Activated CD4-positive, CD25-positive, alpha-beta regulatory T cell (primary cell): ENCODE measurements at regions not wholly inside any gene's neighbourhood (a gene's known extent, or its start where the extent isn't known, plus 50 kb on each side); places are given as distances from the start of the nearest gene placed in this dataset.

ENCODE experiments used
- DNase-seq, 4 experiments: peaks; one replicate each; lab custom pipeline; 2025; lab: John Stamatoyannopoulos, UW

DNA sequence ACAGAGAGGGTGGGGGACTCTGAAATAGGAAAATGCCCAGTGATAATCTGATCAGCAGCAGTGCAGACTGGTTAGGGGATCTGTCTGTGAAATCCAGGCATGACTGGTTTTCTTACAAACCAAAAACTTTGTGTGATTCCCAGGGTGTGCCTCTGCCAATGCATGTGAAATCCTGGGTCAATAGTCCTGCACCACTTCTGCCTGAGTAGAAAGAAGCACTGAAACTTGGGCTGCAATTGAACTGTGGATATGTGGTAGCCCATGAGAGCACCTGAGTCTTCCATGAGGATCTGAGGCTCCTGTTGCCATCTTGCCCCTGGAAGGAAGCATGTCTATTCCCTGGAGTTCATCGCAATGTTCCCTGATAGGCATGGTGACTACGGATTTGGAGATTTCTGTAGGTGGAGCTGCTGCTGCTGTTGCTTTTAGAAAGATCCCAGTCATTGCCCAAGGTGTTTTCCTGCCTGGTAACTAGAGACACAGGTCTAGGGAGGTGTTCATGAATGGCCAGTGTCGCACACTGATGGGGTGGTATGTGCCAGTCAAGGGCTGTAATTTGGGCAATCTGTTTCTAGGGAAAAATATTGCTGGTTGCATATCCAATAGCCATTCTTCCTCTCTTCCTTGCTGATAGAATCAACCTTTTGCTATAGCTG is 146.7 kb downstream of the CARTPT start:
- no peak for DNase-seq

DNA sequence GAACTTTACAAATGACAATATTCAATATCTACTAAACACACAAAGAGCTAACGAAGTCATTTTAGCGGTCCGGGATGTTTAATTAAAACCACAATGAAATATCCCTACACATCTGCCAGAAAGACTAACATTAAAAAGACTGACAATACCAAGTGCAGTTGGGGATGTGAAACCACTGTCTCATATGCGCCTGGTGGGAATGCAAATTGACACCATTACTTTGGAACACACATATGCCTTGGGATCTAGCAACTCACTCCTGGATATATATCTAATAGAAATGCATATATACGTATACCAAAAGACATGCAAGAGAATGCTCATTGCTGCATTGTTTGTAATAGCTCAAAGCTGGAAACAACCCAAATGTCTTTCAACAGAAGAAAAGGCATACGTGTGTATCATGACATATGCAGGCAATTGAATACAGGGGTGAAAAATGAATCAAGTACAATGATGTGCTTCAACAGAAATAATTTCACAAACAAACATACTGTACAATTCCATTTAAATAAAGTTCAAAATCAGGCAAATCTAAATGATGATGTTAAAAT is 153.3 kb downstream of the CARTPT start:
- DNase-seq, result no peak

DNA sequence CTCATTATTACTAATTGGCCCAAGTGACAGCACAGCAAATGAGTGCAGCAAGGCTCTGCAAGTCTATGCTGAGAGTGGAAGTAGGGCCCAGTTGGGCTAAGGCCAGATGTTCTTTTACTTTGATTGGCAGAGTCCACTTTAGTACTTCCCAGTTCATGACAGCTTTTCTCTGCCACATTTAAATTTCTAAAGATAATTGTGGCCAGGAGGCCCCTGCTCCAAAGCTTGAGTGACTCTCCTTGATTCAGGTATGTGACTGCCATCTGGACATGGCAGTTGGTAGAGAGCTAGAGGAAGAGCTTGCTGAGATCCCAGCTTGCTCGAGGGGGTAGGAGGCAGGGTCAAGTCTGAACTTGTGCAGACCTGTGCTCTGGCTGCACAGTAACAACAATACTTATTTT is 154.1 kb downstream of the CARTPT start:
- no peak for DNase-seq

DNA sequence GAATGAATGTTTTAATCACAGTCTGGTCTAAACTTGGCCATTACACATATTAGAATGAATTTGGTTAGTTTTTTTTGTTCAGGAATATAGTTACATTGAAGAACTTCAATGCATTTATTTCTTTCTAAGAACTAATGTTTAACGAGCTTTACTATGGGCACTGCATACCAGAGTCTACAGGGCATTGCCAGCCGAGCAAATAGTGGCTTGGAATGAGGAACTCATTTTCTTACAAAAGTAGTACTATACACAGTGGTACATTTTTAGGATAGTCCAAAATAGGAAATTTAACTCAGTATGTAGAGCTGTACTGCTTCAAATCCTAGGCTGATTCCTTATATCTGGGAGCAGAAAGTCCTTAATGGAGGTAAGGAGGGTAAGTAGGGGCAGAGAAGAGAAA is 155.4 kb downstream of the CARTPT start:
- DNase-seq, result no peak

DNA sequence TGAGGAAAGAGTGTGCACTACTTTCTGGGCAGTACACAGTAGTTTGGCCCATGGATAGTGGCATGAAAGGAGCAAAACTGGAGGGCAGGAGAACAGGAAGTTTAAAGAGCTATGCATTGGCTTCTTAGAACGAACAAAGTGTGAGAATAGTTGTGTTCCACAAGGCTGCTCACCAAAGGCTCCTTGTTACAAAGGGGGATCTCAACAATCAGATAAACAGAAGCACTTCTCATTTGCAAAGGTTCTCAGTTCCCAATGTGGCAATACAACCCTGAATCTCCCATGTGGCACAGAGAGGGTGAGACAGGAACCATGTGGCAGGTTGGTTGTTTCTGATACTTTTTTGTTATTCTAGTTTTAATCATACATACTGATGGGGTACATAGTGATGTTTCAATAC is 158.4 kb downstream of the CARTPT start:
- DNase-seq, result no peak

DNA sequence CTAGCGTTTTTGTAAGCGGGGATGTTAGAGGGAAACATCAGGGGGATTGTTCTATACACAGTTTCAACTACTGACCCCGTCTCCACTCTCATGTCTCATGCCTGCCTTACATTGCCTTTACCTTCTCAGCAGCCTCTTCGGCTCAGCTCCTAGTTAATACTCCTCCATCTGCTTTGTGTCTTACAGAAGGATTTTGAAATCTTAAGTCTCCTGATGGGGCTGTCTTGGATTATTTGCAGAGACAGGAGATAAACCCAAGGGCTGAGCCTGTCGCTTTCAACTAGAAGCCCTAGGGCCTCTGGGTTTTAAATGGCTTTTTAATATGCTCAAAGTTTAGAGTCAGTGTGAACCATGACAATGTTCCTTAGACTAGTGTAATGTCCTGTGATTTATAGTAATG is 161.5 kb downstream of the CARTPT start:
- no peak for DNase-seq

DNA sequence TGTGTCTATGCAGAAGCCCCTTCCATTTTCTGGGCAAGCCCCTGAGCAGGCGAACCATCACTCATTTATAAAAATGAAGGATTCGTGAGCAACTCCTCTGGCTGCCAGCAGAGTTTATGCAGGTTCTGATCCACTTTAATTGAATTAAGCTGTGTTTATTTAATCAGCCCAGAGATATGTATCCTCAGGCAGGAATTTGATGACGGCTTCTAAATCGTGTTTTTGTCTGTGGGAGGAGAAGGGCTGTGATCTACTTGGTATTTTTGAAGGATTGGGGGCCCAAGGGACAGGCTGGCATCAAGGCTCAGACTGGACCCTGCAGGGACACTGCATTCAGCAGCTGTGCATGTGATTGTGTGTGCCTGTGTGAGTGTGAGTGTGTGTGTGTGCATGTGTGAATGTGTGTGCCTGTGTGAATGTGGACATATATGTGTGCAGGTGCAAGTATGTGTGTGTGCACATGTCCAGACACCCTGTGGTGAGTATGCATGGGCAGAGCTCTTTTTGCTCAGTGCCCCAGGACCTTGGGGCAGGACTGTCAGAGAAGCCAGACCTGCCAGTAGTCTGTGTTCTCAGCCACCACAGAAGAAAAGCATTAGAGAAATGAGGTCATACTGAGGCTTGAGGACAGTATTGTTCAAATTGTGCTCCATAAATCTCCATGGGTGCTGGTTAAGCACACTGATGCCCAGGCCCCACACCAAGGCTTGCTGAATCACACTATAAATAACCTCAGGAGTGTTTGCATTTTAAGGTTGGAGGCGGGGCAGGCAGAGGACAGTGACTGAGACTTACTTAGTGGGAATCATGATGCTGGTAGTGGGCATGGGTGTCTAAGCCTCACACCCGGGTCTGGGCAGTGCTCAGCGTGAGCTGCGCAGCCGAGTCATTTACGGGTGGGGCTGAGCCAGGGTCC is 164.0 kb downstream of the CARTPT start:
- DNase-seq, result no peak

DNA sequence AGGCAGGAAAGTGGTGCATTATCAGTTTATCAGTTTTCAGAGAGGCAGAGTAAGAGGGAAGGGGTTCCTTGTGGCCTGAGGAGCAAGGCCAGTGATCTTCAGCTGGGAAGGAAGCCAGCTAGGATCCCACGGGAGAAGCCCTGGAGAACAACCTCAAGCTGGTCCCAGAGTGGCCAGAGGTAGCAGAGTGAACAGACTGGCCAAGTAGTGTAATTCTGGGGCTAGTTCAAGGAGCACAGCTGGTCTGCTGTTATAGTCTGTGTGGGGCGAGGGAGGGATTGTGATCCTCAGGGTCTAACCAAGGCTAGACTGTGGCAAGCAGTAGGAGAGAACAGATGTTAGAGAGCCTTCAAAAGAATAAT is 164.6 kb downstream of the CARTPT start:
- DNase-seq, result no peak

DNA sequence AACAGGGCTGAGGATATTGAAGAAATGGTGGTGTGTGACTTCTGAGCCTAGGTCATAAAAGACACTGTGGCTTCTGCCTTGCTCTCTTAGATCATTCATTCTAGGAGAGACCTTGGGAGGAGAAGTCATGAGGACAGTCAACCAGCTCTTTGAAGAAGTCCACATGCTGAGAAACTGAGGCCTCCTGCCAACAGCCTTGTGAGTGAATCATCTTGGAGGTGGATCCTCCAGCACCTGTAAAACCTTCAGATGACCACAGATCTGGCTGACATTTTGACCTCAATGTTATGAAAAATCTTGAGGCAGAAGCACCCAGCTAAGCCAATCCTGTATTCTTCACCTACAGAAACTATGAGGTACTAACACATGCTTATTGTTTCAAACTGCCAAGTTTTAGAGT is 165.9 kb downstream of the CARTPT start:
- no peak for DNase-seq

DNA sequence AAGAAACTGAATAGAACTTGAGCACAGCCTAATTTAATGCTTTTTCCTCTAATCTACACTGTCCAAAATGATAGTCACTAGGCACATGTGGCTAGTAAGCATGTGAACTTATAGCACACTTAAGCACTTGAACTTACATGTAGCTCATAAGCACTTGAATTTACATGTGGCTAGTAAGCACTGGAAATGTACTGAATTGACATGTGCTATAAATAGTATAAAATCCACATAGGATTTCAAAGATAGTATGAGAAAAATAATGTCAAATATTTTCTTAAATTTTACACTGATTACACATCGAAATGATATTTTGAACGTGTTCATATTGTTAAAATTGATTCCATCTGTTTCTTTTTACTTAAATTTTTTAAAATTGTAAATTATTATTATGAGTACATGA is 167.3 kb downstream of the CARTPT start:
- DNase-seq, result no peak

DNA sequence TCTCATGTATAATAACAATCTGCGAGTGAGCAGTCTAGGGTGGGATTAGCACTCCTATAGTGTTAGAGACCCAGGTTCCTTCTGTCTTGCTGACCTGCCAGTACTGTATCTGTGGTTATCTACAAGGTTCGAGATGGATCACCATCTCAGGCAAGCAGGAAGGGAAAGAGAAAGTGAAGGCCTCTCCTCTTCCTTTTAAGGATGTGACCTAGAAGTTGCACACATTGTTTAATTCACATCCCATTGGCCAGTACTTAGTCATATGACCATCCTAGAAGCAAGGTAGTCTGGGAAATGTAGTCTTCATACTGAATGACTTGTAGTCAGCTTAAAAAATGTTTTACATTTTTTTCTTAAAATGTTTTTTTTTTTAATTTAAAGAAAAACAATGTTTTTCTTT is 168.6 kb downstream of the CARTPT start:
- DNase-seq, result no peak

DNA sequence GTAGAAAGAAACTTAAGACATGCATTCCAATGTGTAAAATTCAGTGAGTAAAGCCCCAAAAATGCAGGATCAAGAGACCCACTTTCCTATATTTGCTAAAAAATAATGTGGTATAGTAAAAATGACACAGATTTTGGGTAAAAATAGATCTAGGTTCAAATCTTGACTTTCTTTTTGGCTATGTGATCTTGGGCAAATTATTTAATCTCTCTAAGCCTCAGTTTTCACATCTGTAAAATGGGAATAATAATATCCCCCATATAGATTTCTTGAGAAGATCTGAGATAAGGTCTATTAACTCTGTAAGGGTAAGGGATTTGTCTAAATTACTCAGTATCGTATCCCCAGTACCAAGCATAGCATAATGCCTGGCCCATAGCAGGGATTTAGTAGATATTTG is 172.3 kb downstream of the CARTPT start:
- DNase-seq, result no peak

DNA sequence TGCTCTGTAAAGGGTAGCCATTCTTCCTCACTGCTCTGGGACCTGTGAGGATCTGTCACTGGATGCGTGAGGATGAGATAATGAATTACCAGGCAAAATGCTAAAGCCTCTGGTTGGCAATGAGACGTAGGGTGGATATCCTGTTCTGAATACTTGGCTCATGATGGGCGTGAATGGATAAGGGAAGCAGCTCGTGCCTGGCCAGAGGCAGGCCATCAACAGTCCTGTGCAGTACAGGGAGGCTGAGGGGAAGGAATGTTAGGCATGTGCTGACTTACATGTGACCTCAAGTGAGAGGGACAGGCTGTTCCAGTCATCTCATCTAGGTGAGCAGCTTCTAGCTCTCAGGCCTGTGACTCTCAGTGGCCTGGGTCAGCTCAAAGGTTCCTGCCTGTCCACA is 172.8 kb downstream of the CARTPT start:
- DNase-seq, result no peak

DNA sequence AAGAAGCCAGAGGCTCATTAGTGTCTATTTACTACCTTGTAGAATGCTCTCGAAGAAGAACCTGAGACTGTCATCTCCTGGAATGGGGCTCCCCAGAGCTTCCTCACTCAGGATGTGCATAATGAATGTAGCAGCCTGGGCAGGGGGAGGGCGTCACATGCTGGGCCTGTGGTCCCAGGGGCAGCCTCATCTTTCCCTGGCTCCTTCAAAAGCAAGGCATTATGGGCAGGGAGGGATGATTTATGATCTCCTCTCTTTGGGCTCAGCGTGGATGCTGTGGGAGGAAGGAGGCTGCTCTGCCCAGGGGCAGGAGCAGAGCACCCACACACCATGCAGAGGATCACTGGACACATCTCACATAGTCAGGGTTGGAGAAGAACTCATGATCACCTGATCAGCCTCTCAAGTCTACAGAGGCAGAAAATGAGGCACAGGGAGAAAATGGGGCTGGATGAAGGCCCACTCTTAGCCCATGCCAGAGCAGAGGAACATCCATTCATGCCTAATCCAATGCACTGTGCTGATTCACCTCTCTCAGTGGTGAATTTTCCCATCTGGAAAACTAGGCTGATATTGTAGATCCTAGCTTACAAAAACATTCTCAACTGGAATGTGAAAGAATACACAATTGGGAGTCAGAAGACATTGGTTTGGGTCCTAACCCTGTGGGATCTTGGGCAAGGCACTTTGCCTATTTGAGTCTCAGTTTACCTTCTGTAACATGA is 173.7 kb downstream of the CARTPT start:
- DNase-seq, result no peak

DNA sequence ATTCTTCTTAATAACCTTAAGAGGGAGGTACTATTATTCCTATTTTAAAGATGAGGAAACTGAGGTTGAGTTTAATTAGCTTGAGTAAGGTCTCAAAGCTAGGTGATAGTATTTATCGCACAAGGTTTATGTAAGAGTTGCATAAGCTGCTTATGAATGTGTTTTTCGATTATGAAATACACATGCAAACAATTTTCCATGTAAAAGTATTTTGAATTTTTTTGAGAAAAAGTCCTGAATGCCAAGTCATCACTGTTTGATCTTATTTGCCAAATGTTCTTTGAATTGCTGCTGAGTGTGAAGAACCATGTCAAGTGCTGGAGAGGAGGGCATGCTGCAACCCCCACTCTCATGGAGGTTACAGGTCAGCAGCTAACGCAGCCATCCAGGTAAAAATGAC is 174.4 kb downstream of the CARTPT start:
- DNase-seq, result no peak

DNA sequence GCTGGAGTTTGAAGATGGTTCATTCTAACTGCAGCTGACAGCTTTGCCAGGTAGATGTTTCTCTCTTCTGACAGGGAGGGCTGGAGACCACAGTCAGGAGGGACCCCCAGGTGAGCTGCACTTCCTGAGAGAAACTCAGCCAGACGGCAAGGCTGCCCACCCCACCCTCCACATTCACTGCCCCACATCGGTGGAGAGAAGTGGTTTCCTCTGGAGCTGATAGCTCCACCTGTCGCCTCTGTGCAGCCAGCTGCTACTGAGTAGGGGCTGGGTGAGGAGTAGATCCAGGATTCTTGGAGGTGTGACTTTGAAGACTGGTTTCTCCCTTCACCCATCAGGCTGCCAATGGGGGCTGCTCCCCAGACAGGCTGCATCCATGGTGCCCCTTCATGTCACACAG is 175.0 kb downstream of the CARTPT start:
- no peak for DNase-seq

DNA sequence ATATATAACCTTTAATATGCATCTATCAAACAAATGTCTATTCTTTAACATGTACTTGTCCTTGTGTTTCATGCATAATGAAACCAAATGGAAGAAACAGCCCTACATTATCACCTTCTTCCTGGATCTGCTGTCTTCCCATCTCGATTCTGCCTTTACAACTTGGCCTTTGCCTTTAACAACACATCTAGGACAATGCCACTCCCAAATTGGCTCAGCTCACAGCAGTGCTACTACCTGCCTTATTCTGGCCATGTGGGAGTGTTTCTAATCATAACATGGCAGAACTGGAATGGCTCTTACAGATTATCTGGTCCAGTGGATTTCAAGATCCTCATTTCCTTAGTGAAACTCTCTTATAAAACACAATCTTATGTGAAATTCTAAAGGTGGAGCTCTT is 176.5 kb downstream of the CARTPT start:
- no peak for DNase-seq

DNA sequence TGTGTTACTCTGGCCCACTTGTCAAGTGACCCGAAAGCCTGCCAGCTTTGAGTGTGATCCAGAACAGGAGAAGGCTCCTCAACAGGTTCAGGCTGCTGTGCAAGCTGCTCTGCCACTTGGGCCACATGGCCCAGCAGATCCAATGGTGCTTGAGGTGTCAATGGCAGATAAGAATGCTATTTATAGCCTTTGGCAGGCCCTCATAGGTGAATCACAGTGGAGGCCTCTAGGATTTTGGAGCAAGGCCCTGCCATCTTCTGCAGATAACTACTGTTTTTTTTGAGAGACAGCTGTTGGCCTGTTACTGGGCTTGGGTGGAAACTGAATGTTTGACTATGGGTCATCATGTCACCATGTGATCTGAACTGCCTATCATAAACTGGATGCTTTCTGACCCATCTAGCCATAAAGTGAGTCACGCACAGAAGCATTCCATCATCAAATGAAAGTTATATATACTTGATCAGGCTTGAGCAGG is 180.8 kb downstream of the CARTPT start:
- DNase-seq, result no peak

DNA sequence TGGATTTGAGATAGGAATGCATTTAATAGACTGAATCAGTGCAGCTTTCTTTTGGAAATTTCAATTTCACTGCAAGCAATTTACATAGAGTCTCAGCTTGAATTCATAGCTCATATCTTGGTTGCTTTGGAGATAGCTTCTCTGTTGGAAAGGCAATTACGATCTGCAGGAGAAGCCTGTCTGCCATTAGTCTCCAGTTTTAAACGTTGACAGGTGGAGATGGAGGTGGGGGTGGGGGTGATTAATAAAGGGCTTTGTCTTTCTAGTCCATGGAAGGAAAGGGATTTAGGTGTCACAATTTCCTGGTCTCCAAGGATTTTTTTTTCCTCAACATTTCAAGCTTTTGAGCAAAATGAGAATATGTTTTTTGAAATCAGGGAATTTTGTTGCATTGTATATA is 184.7 kb downstream of the CARTPT start:
- DNase-seq, result no peak

DNA sequence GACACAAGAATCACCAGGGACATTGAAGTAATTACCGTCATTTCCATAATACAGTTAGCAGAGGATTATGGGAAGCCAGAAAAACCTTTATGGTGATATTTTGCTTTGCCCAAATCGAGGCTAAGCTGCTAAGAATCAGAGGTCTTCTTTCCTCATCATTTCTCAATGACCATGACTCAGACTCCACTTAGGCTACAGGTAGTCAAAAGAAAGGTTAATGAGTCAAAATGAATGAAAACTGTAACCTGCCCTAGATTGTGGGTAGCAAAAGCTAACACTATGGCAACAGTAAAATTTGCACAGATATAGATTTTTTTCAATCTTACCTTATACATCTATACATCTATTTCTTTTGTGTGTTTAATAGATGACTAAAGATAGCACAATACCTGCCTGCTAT is 185.8 kb downstream of the CARTPT start:
- no peak for DNase-seq

DNA sequence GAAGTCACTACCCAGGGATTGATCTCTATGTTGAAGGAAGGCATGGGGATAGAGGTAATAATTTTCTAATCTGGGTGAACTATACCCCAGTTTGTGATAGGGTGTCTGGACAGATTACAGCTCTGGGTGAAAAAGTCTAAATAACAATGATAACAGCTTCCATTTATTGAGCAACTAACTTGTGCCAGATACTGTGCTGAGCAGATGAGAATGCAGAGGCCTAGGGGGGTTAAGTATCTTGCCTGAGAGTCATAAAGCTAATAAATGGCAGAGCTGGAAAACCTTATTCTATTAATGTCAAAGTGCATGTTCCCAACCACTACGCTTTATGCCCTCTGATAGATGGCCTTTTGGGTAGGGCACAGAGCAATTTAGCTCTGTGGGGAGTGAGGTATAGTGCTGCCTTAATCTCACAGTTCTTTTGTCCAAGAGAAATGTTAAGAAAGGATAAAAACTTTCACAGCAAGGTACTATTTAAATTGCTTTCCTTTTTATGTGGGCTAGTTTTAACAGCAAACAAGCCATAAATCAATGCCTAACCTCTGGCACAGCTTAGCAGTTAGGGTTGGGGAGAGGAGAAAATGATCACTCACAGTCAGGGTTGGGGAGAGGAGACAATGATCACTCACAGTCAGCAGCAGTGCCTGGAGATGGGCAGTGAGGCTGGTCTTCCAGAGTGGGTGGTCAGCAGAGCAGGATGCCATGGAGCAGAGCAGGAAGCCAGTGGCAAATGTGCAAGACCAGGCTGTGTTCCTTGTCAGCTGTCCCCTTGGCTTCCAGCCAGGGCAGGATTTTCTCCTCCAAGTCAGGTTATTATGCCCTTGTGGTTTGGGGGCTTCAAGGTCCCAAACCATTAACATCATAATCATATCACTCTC is 187.0 kb downstream of the CARTPT start:
- no peak for DNase-seq
